ENCODE measurements at regions not wholly inside any gene's neighbourhood (a gene's known extent, or its start where the extent isn't known, plus 50 kb on each side); places are given as distances from the start of the nearest gene placed in this dataset.
A peak's percentile ranks its signal among the peaks of the same experiment; 100 is the strongest.
"Not testable (repeated sequence)": the region's sequence is repeated elsewhere in the genome, so short reads cannot be mapped to it uniquely, and the experiment has no call there.

GRCh38 chr9:29312327-29312726 lies 1739.0 kb upstream of the C9orf72 start:
- no peak for DNase-seq

GRCh38 chr9:29319736-29320513 lies 1746.6 kb upstream of the C9orf72 start:
- DNase-seq, result no peak

GRCh38 chr9:29322240-29322639 lies 1749.0 kb upstream of the C9orf72 start:
- no peak for DNase-seq

- DNase-seq, result no peak
These were observed 1752.6 kb upstream of the C9orf72 start for GRCh38 chr9:29325894-29326293.

GRCh38 chr9:29332789-29333188 lies 1759.5 kb upstream of the C9orf72 start:
- DNase-seq, result no peak

GRCh38 chr9:29336281-29336680 lies 1763.0 kb upstream of the C9orf72 start:
- DNase-seq, result no peak

GRCh38 chr9:29339387-29339786 lies 1766.1 kb upstream of the C9orf72 start:
- no peak for DNase-seq

GRCh38 chr9:29348999-29349398 lies 1775.7 kb upstream of the C9orf72 start:
- no peak for DNase-seq

- DNase-seq, result no peak
These were observed 1816.1 kb upstream of the C9orf72 start for GRCh38 chr9:29389421-29389820.

- no peak for DNase-seq
These were observed 1817.6 kb upstream of the C9orf72 start for GRCh38 chr9:29390859-29391258.

- no peak for DNase-seq
These were observed 1819.8 kb upstream of the C9orf72 start for GRCh38 chr9:29393064-29393463.

- DNase-seq, result no peak
These were observed 1821.6 kb upstream of the C9orf72 start for GRCh38 chr9:29394855-29395254.

GRCh38 chr9:29397148-29397547 lies 1823.9 kb upstream of the C9orf72 start:
- no peak for DNase-seq

- no peak for DNase-seq
These were observed 1842.9 kb upstream of the C9orf72 start for GRCh38 chr9:29416204-29416603.

- peak; percentile 18 for DNase-seq
These were observed 1849.2 kb upstream of the C9orf72 start for GRCh38 chr9:29422438-29422837.

- DNase-seq, result no peak
These were observed 1858.9 kb upstream of the C9orf72 start for GRCh38 chr9:29432191-29432590.

GRCh38 chr9:29432656-29433055 lies 1859.4 kb upstream of the C9orf72 start:
- not testable (repeated sequence) for DNase-seq

GRCh38 chr9:29435368-29435767 lies 1862.1 kb upstream of the C9orf72 start:
- no peak for DNase-seq

- no peak for DNase-seq
These were observed 1864.2 kb upstream of the C9orf72 start for GRCh38 chr9:29437526-29437925.

- no peak for DNase-seq
These were observed 1866.7 kb upstream of the C9orf72 start for GRCh38 chr9:29439961-29440360.

GRCh38 chr9:29440449-29440848 lies 1867.2 kb upstream of the C9orf72 start:
- DNase-seq, result no peak

- no peak for DNase-seq
These were observed 1872.5 kb upstream of the C9orf72 start for GRCh38 chr9:29445751-29446150.

- DNase-seq, result no peak
These were observed 1876.0 kb upstream of the C9orf72 start for GRCh38 chr9:29449306-29449705.

GRCh38 chr9:29450343-29450875 lies 1877.1 kb upstream of the C9orf72 start:
- DNase-seq, result not testable (repeated sequence)

GRCh38 chr9:29456940-29457339 lies 1883.7 kb upstream of the C9orf72 start:
- DNase-seq, result no peak
